ENCODE measurements at regions not wholly inside any gene's neighbourhood (a gene's known extent, or its start where the extent isn't known, plus 50 kb on each side); places are given as distances from the start of the nearest gene placed in this dataset.

- BruUV-seq (replicated peaks): no TSS peak
- TF ChIP-seq, protein P1, sequence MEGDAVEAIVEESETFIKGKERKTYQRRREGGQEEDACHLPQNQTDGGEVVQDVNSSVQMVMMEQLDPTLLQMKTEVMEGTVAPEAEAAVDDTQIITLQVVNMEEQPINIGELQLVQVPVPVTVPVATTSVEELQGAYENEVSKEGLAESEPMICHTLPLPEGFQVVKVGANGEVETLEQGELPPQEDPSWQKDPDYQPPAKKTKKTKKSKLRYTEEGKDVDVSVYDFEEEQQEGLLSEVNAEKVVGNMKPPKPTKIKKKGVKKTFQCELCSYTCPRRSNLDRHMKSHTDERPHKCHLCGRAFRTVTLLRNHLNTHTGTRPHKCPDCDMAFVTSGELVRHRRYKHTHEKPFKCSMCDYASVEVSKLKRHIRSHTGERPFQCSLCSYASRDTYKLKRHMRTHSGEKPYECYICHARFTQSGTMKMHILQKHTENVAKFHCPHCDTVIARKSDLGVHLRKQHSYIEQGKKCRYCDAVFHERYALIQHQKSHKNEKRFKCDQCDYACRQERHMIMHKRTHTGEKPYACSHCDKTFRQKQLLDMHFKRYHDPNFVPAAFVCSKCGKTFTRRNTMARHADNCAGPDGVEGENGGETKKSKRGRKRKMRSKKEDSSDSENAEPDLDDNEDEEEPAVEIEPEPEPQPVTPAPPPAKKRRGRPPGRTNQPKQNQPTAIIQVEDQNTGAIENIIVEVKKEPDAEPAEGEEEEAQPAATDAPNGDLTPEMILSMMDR (IDR thresholded peaks at IDR 0.05; ENCODE audit: unreplicated experiment): no peak
- no peak overlapping the region for H3K4me3 Mint-ChIP-seq (ENCODE audit: low read depth, unreplicated experiment)
- peaks cover 19% of the 10 kb centered on the region for H3K27me3 Mint-ChIP-seq (ENCODE audit: unreplicated experiment)
- H3K9me3 Mint-ChIP-seq (ENCODE audit: low read depth, unreplicated experiment): no peaks in the 10 kb centered on the region
- no peak for DNase-seq
- H3K27ac Mint-ChIP-seq (ENCODE audit: unreplicated experiment): no peak overlapping the region
- no peaks in the 10 kb centered on the region for H3K36me3 Mint-ChIP-seq (ENCODE audit: insufficient read depth, unreplicated experiment)
- H3K4me1 Mint-ChIP-seq (ENCODE audit: low read depth, unreplicated experiment): no peaks in the 10 kb centered on the region
- CTCF ChIA-PET: interaction anchor here (0.5 to 1.1 kb wide), 2 partner anchors 174 to 209 kb away, joined by 3 to 5 read pairs; no protein-coding TSS in a partner anchor
- intact Hi-C loops (cut with micrococcal nuclease; ENCODE audit: unreplicated experiment): no loop called here
Observed at GRCh38 chr11:62073061-62073460, 50.8 kb upstream of the INCENP start.

DNA sequence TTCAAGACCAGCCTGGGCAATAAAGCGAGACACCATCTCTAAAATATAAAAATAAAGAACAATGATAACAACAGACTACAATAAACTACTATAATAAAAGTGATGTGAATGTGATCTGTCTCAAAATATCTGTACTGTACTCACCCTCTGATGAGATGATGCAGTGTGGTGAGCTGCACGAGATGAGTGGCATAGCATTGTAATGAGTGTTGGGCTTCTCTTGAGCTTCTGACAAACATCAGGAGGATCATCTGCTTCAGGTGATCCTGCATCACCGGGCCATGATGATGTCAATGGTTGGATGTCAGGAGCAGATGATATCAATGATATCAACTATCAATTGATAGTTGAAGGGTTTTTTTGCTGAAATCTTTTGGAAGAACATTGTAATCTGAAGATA, 52.4 kb upstream of the INCENP start:
- CTCF ChIA-PET: interaction anchor here (0.5 kb wide), 1 partner anchor 182 kb away, joined by 3 read pairs; no protein-coding TSS in a partner anchor
- BruUV-seq (replicated peaks): no TSS peak
- intact Hi-C loops (cut with micrococcal nuclease; ENCODE audit: unreplicated experiment): no loop called here
- H3K27ac Mint-ChIP-seq (ENCODE audit: unreplicated experiment): no peak overlapping the region
- no peaks in the 10 kb centered on the region for H3K36me3 Mint-ChIP-seq (ENCODE audit: insufficient read depth, unreplicated experiment)
- H3K27me3 Mint-ChIP-seq (ENCODE audit: unreplicated experiment): peaks cover 21% of the 10 kb centered on the region
- TF ChIP-seq, protein P1 (IDR thresholded peaks at IDR 0.05; ENCODE audit: unreplicated experiment): no peak
- H3K9me3 Mint-ChIP-seq (ENCODE audit: low read depth, unreplicated experiment): no peaks in the 10 kb centered on the region
- DNase-seq: no peak
- H3K4me1 Mint-ChIP-seq (ENCODE audit: low read depth, unreplicated experiment): no peaks in the 10 kb centered on the region
- no peak overlapping the region for H3K4me3 Mint-ChIP-seq (ENCODE audit: low read depth, unreplicated experiment)

GRCh38 chr11:62069986-62070919, 53.6 kb upstream of the INCENP start:
- TF ChIP-seq, protein P1 (IDR thresholded peaks at IDR 0.05; ENCODE audit: unreplicated experiment): no peak
- Mint-ChIP-seq H3K27ac (ENCODE audit: unreplicated experiment) (no peak overlapping the region), H3K27me3 (ENCODE audit: unreplicated experiment) (peaks cover 21% of the 10 kb centered on the region), H3K9me3 (ENCODE audit: low read depth, unreplicated experiment) (no peaks in the 10 kb centered on the region), H3K36me3 (ENCODE audit: insufficient read depth, unreplicated experiment) (no peaks in the 10 kb centered on the region), H3K4me3 (ENCODE audit: low read depth, unreplicated experiment) (no peak overlapping the region), H3K4me1 (ENCODE audit: low read depth, unreplicated experiment) (no peaks in the 10 kb centered on the region)
- CTCF ChIA-PET: interaction anchor here (0.6 to 1.2 kb wide), 2 partner anchors 12 to 20 kb away, joined by 5 to 6 read pairs; no protein-coding TSS in a partner anchor
- intact Hi-C loops (cut with micrococcal nuclease; ENCODE audit: unreplicated experiment): no loop called here
- BruUV-seq (replicated peaks): no TSS peak
- no peak for DNase-seq

DNA sequence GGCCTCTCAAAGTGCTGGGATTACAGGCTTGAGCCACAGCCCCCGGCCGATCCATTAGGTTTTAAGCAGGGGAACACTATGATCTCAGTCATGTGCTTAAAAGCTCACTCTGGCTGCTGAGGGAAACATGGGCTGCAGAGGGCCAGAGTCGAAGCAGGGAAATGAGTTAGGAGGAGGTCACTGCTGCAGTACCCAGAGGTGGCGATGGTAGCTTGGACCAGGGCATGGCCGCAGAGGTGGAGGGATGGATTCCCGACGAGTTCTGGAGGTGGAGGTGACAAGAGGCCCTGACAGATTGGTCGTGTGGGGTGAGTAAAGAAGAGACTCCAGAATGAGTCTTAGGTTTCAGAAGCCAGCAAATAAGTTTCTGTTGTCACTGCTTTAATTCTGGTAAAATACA, 54.4 kb upstream of the INCENP start:
- no peak for DNase-seq
- Mint-ChIP-seq H3K4me1 (ENCODE audit: low read depth, unreplicated experiment) (no peaks in the 10 kb centered on the region), H3K27ac (ENCODE audit: unreplicated experiment) (no peak overlapping the region), H3K27me3 (ENCODE audit: unreplicated experiment) (peaks cover 21% of the 10 kb centered on the region), H3K4me3 (ENCODE audit: low read depth, unreplicated experiment) (no peak overlapping the region), H3K9me3 (ENCODE audit: low read depth, unreplicated experiment) (no peaks in the 10 kb centered on the region), H3K36me3 (ENCODE audit: insufficient read depth, unreplicated experiment) (no peaks in the 10 kb centered on the region)
- CTCF ChIA-PET: no interaction called here
- intact Hi-C loops (cut with micrococcal nuclease; ENCODE audit: unreplicated experiment): no loop called here
- BruUV-seq (replicated peaks): no TSS peak
- TF ChIP-seq, protein P1 (IDR thresholded peaks at IDR 0.05; ENCODE audit: unreplicated experiment): no peak

Measured in Calu3 (cell line).